Endothelial cell of umbilical vein (primary cell): ENCODE measurements at regions not wholly inside any gene's neighbourhood (a gene's known extent, or its start where the extent isn't known, plus 50 kb on each side); places are given as distances from the start of the nearest gene placed in this dataset.

ENCODE experiments used
- BruUV-seq: library from RNA; stranded (reverse); fragments of 400-500 nt; replicated peaks from 2 replicates; lab custom pipeline; 2021; lab: Mats Ljungman, UMichigan
- CTCF ChIA-PET: fragments of 300-600, 350-600 bp; sonication (Branson Sonifier 250); formaldehyde crosslinking; loops from one replicate; lab custom pipeline; 2021; ENCODE audit warnings: antibody characterized with exemption, inconsistent platforms; lab: Charles Lee
- POLR2A ChIA-PET: fragments of 300-600, 350-600 bp; sonication (Branson Sonifier 250); formaldehyde crosslinking; loops from one replicate; lab custom pipeline; 2021; ENCODE audit warnings: antibody characterized with exemption, inconsistent platforms; lab: Charles Lee
- DNase-seq: peaks from one replicate; pipeline ENCODE4 v3.0.0-alpha.2; 2011; ENCODE audit warnings: low read depth, low spot score
- FAIRE-seq: peaks from 2 replicates; lab custom pipeline; 2011; peaks lifted over from hg19 to GRCh38; lab: Jason Lieb, UNC
- H2AFZ ChIP-seq: 2 replicates; pipeline ENCODE4 v1.6.0; 2012; ENCODE audit warnings: low read depth, low read length, control low read depth, inconsistent platforms
- H3K27ac ChIP-seq: 2 replicates; pipeline ENCODE4 v1.5.1; 2011; ENCODE audit warnings: low read depth, mild to moderate bottlenecking, control low read depth, low read length, moderate library complexity; ENCODE audit not compliant: insufficient read depth
- H3K27me3 ChIP-seq, 2 experiments: 2 replicates each; pipeline versions ENCODE4 v1.6.0 to v1.6.1; 2011; ENCODE audit warnings: low read length in 2 of 2, mixed read lengths in 1 of 2; ENCODE audit not compliant: control insufficient read depth in 2 of 2, insufficient read depth in 2 of 2
- H3K36me3 ChIP-seq, 2 experiments: 2 replicates in 1 of 2; 3 replicates in 1 of 2; pipeline ENCODE4 v1.5.1; 2011; ENCODE audit warnings: low read length in 2 of 2, mild to moderate bottlenecking in 1 of 2, moderate library complexity in 1 of 2; ENCODE audit not compliant: control insufficient read depth in 2 of 2, insufficient read depth in 2 of 2; ENCODE audit errors: extremely low read depth in 1 of 2
- H3K4me1 ChIP-seq: 3 replicates; pipeline ENCODE4 v1.5.1; 2011; ENCODE audit warnings: mild to moderate bottlenecking, low read length; ENCODE audit not compliant: control insufficient read depth, insufficient read depth; ENCODE audit errors: extremely low read depth
- H3K4me2 ChIP-seq: 2 replicates; pipeline ENCODE4 v1.6.1; 2011; ENCODE audit warnings: low read length, control low read depth, mixed read lengths; ENCODE audit not compliant: insufficient read depth
- H3K4me3 ChIP-seq, 3 experiments: fragments of 200-600 bp in 1 of 3; sonication (generic), shearing (Covaris generic) in 1 of 3; replicated peaks in 1 of 3; 2 replicates each; pipeline ENCODE4 v1.5.1; 2011 to 2016; ENCODE audit warnings: control low read depth in 3 of 3, low read length in 3 of 3, mild to moderate bottlenecking in 2 of 3, inconsistent platforms in 1 of 3, low read depth in 1 of 3, moderate library complexity in 1 of 3; ENCODE audit not compliant: insufficient read depth in 1 of 3
- H3K79me2 ChIP-seq: 2 replicates; pipeline ENCODE4 v1.6.0; 2012; ENCODE audit warnings: low read length, inconsistent platforms; ENCODE audit not compliant: control insufficient read depth, insufficient read depth
- H3K9ac ChIP-seq: replicated peaks from 2 replicates; pipeline ENCODE3; 2011; ENCODE audit warnings: low read length, control low read depth; ENCODE audit not compliant: insufficient read depth; ENCODE audit errors: extremely low read depth
- H3K9me1 ChIP-seq: replicated peaks from 3 replicates; pipeline ENCODE4 v1.6.0; 2011; ENCODE audit warnings: mild to moderate bottlenecking, low read length; ENCODE audit not compliant: control insufficient read depth, insufficient read depth; ENCODE audit errors: extremely low read depth
- H3K9me3 ChIP-seq: replicated peaks from 2 replicates; pipeline ENCODE4 v1.5.1; 2012; ENCODE audit warnings: low read length, inconsistent platforms; ENCODE audit not compliant: control insufficient read depth, insufficient read depth
- H4K20me1 ChIP-seq: replicated peaks from 2 replicates; pipeline ENCODE3; 2011; ENCODE audit warnings: mild to moderate bottlenecking, low read length; ENCODE audit not compliant: control insufficient read depth, insufficient read depth; ENCODE audit errors: extremely low read depth
- EZH2 ChIP-seq: IDR thresholded peaks from 2 replicates; pipeline ENCODE4 v1.6.1; 2012; ENCODE audit warnings: borderline replicate concordance, low read depth, mild to moderate bottlenecking, moderate library complexity, low read length, inconsistent platforms; ENCODE audit not compliant: severe bottlenecking
- FOS ChIP-seq: IDR thresholded peaks from 2 replicates; pipeline ENCODE4 v1.6.1; 2011; ENCODE audit warnings: mild to moderate bottlenecking, low read length, moderate library complexity, borderline replicate concordance; ENCODE audit not compliant: insufficient read depth
- GATA2 ChIP-seq: IDR thresholded peaks from 2 replicates; pipeline ENCODE4 v1.7.0; 2011; ENCODE audit warnings: low read depth, mild to moderate bottlenecking, moderate library complexity, mixed read lengths, low read length; ENCODE audit not compliant: insufficient read length, insufficient read depth
- JUN ChIP-seq: IDR thresholded peaks from 2 replicates; pipeline ENCODE4 v1.6.1; 2011; ENCODE audit warnings: borderline replicate concordance, low read depth; ENCODE audit not compliant: insufficient read length, insufficient read depth
- MYC ChIP-seq: IDR thresholded peaks from one replicate; pipeline ENCODE4 v1.6.1; 2011; ENCODE audit warnings: mild to moderate bottlenecking, low read depth, low read length
- POLR2A ChIP-seq: IDR thresholded peaks from 2 replicates; pipeline ENCODE4 v1.6.1; 2012; ENCODE audit warnings: low read depth, mild to moderate bottlenecking, control low read depth, low read length
- POLR2AphosphoS5 ChIP-seq: IDR thresholded peaks from 2 replicates; pipeline ENCODE4 v1.6.1; 2012; ENCODE audit warnings: low read depth, mild to moderate bottlenecking, control low read depth, low read length, moderate library complexity; ENCODE audit not compliant: insufficient read depth
- dilution Hi-C: fragments of 300-500 bp; cut with MboI; formaldehyde crosslinking; loops from one replicate; pipeline ENCODE4 v1.15.0; 2019; ENCODE audit warnings: low sequenced_read_pairs; ENCODE audit not compliant: extremely low pct_ligation_motif_present
- intact Hi-C: fragments of 100-400 bp; cut with micrococcal nuclease; formaldehyde crosslinking; loops from one replicate; pipeline ENCODE4 v1.10.0; 2022
- TF ChIP-seq, protein P1 (sequence below): IDR thresholded peaks from 2 replicates; pipeline ENCODE4 v1.6.1; 2011; ENCODE audit not compliant: insufficient read depth, insufficient read length
- TF ChIP-seq, protein P2 (sequence below), 2 donors: IDR thresholded peaks; 1 replicate in 1 of 2; 2 replicates in 1 of 2; pipeline ENCODE4 v1.5.1; 2011; ENCODE audit warnings: low read length in 2 of 2, mild to moderate bottlenecking in 2 of 2, moderate library complexity in 2 of 2, control low read depth in 1 of 2, inconsistent platforms in 1 of 2, low read depth in 1 of 2; ENCODE audit not compliant: insufficient read depth in 1 of 2; ENCODE audit errors: extremely low read depth in 1 of 2

DNA sequence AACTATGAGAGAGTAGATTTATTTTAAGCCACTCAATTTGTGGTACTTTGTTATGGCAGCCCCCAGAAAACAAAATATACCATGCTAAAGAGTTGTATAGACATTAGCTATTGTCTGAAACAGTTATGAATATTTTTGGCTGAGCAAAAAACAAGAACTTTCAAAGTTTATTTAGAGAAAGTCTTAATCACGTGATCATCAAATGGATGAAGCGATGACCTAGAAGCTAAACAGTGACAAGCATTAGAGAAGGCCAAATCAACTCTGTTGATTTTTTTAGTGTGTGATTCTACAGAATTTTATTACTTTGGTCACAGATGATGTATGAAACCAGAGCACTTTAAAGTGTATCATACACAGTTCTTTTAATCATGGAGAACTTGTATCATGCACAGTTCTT, 1247.9 kb upstream of the MAP3K7 start:
- Histone ChIP-seq H3K9ac (no peak overlapping the region), H3K9me3 (no peaks in the 10 kb centered on the region), H3K4me1 (no peaks in the 10 kb centered on the region), H3K27ac (no peak overlapping the region), H4K20me1 (no peaks in the 10 kb centered on the region), H3K27me3 (no peaks in the 10 kb centered on the region), H3K4me2 (no peak overlapping the region), H3K9me1 (no peaks in the 10 kb centered on the region), H2AFZ (no peak overlapping the region), H3K79me2 (no peaks in the 10 kb centered on the region), H3K4me3 (no peak overlapping the region), H3K36me3 (no peaks in the 10 kb centered on the region)
- FAIRE-seq (no peak), DNase-seq (no peak)
- dilution Hi-C loops (no loop called here), intact Hi-C loops (no loop called here)
- TF ChIP-seq JUN: no peak
- TF ChIP-seq, protein P1, sequence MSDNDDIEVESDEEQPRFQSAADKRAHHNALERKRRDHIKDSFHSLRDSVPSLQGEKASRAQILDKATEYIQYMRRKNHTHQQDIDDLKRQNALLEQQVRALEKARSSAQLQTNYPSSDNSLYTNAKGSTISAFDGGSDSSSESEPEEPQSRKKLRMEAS: no peak
- no peak for TF ChIP-seq MYC
- TF ChIP-seq, protein P2, sequence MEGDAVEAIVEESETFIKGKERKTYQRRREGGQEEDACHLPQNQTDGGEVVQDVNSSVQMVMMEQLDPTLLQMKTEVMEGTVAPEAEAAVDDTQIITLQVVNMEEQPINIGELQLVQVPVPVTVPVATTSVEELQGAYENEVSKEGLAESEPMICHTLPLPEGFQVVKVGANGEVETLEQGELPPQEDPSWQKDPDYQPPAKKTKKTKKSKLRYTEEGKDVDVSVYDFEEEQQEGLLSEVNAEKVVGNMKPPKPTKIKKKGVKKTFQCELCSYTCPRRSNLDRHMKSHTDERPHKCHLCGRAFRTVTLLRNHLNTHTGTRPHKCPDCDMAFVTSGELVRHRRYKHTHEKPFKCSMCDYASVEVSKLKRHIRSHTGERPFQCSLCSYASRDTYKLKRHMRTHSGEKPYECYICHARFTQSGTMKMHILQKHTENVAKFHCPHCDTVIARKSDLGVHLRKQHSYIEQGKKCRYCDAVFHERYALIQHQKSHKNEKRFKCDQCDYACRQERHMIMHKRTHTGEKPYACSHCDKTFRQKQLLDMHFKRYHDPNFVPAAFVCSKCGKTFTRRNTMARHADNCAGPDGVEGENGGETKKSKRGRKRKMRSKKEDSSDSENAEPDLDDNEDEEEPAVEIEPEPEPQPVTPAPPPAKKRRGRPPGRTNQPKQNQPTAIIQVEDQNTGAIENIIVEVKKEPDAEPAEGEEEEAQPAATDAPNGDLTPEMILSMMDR (IDR thresholded peaks at IDR 0.05; ENCODE audit: extremely low read depth in 1 of 2, insufficient read depth in 1 of 2, low read depth in 1 of 2, low read length in 2 of 2): no peak
- TF ChIP-seq EZH2: no peak
- no peak for TF ChIP-seq POLR2A
- TF ChIP-seq GATA2: no peak
- TF ChIP-seq POLR2AphosphoS5: no peak
- TF ChIP-seq FOS: no peak
- POLR2A ChIA-PET: no interaction called here
- BruUV-seq: no TSS peak
- CTCF ChIA-PET: no interaction called here
